Esophagus squamous epithelium (tissue), 5 donors: ENCODE measurements at regions not wholly inside any gene's neighbourhood (a gene's known extent, or its start where the extent isn't known, plus 50 kb on each side); places are given as distances from the start of the nearest gene placed in this dataset.

Experiments used
- DNase-seq: peaks from one replicate; lab custom pipeline; 2025; lab: John Stamatoyannopoulos, UW
- H3K27ac ChIP-seq, 4 donors: fragments of 200-600 bp; sonication (generic); one replicate each; pipeline ENCODE4 v1.5.1; 2016 to 2019; ENCODE audit warnings: mild to moderate bottlenecking in 1 of 4
- H3K27me3 ChIP-seq, 4 donors: fragments of 200-600 bp; sonication (generic); 1 replicate in 3 of 4; 2 replicates in 1 of 4; pipeline versions ENCODE4 v1.5.1 to v1.6.0; 2017 to 2021; ENCODE audit warnings: antibody characterized with exemption in 1 of 4
- H3K36me3 ChIP-seq, 3 donors: fragments of 200-600 bp; sonication (generic); one replicate each; pipeline ENCODE4 v1.5.1; 2016 to 2019
- H3K4me1 ChIP-seq, 3 donors: fragments of 200-600 bp; sonication (generic); one replicate each; pipeline ENCODE4 v1.5.1; 2017 to 2019
- H3K4me3 ChIP-seq, 4 donors: fragments of 200-600 bp; sonication (generic); 1 replicate in 3 of 4; 2 replicates in 1 of 4; pipeline ENCODE4 v1.5.1; 2016 to 2019; ENCODE audit warnings: mild to moderate bottlenecking in 2 of 4, moderate library complexity in 1 of 4
- H3K9me3 ChIP-seq, 3 donors: fragments of 200-600 bp; sonication (generic); one replicate each; pipeline ENCODE4 v1.5.1; 2016 to 2019
- CTCF ChIP-seq, 6 experiments: fragments of 450-650 bp in 4 of 6; fragments of 200-600 bp in 2 of 6; sonication (generic) in 2 of 6; IDR thresholded peaks; one replicate each; pipeline ENCODE4 v1.5.1; 2016 to 2019; ENCODE audit warnings: antibody characterized with exemption in 6 of 6, mild to moderate bottlenecking in 4 of 6, moderate library complexity in 4 of 6
- POLR2A ChIP-seq, 4 donors: fragments of 450-650 bp; IDR thresholded peaks; one replicate each; pipeline ENCODE4 v1.6.1; 2017; ENCODE audit warnings: antibody characterized with exemption in 4 of 4, mild to moderate bottlenecking in 4 of 4, moderate library complexity in 3 of 4
- WGBS, 2 donors: methylation state at CpG; one replicate each; pipeline ENCODE4 v1.1.5; 2018; 5-methylcytosine and 5-hydroxymethylcytosine counted together
- intact Hi-C: fragments of 100-400 bp; cut with DNase I; formaldehyde crosslinking; loops from one replicate; pipeline ENCODE4 v1.15.0; 2022
- donor health status: DM: yes; HTN: yes; CAD: no.

- 89 to 93% methylated on average over 2 of the region's 2 CpGs for WGBS, 2 donors
- Histone ChIP-seq H3K36me3 (no peaks in the 10 kb centered on the region), H3K4me3 (no peak overlapping the region), H3K4me1 (no peaks in the 10 kb centered on the region), H3K27ac (no peak overlapping the region), H3K27me3 (no peaks in the 10 kb centered on the region), H3K9me3 (no peaks in the 10 kb centered on the region)
- no peak for DNase-seq
- intact Hi-C loops, result no loop called here
- TF ChIP-seq CTCF (IDR thresholded peaks at IDR 0.05) (no peak), POLR2A (IDR thresholded peaks at IDR 0.05) (no peak)
Observed at GRCh38 chr1:193377472-193377871, 191.1 kb upstream of the B3GALT2 start.

DNA sequence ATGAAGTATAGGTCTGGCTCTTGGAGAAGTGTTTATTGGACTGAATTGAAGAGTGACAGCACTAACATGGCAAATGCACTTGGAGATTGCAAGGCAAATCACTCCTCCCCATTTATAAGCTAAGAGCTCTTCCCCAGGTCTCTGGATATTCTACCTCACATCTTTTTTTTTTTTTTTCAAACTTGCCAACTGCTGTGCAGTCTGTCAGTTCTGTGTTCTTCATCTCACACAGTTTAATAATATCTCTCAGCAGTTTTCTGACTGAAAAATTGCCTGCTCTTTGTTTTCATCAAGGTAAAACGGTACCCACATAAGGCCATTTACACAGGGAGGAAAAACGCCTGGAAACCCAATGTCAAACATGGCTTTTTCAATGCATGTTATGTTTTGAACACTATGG, 186.1 kb upstream of the B3GALT2 start:
- WGBS, 2 donors, result 90 to 95% methylated on average over 2 of the region's 2 CpGs
- H3K36me3 ChIP-seq, result no peaks in the 10 kb centered on the region
- H3K27ac ChIP-seq, result no peak overlapping the region
- DNase-seq, result no peak
- no peaks in the 10 kb centered on the region for H3K4me1 ChIP-seq
- intact Hi-C loops, result no loop called here
- no peaks in the 10 kb centered on the region for H3K27me3 ChIP-seq
- H3K9me3 ChIP-seq, result no peaks in the 10 kb centered on the region
- H3K4me3 ChIP-seq, result no peak overlapping the region
- TF ChIP-seq CTCF (IDR thresholded peaks at IDR 0.05) (no peak), POLR2A (IDR thresholded peaks at IDR 0.05) (no peak)

GRCh38 chr1:193368302-193368701, 181.9 kb upstream of the B3GALT2 start:
- H3K9me3 ChIP-seq, result no peaks in the 10 kb centered on the region
- no peak for DNase-seq
- peak overlapping the region in 1 of 4 donors; percentile 15 for H3K4me3 ChIP-seq
- no peaks in the 10 kb centered on the region for H3K4me1 ChIP-seq
- no peak for TF ChIP-seq POLR2A (IDR thresholded peaks at IDR 0.05)
- no peak for TF ChIP-seq CTCF (IDR thresholded peaks at IDR 0.05)
- intact Hi-C loops, result no loop called here
- no peaks in the 10 kb centered on the region for H3K36me3 ChIP-seq
- WGBS, 2 donors, result 39 to 50% methylated on average over 5 of the region's 5 CpGs
- no peak overlapping the region for H3K27ac ChIP-seq
- H3K27me3 ChIP-seq, result no peaks in the 10 kb centered on the region

DNA sequence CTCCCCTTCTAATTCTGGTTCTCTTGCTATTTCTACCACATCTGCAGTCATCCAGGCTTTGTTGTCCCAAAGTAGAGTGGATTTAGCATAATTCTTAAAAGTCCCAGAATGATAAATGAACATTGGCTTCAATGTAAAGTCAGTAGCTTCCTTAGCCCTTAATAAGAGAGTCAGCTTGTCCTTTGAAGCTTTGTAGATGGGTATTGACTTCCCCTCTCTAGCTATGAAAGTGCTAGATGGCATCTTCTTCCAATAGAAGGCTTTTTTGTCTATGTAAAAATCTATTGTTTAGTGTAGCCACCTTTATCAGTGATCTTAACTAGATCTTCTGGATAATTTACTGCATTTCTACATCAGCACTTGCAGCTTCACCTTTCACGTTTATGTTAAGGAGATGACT, 181.4 kb upstream of the B3GALT2 start:
- 41 to 50% methylated on average over 1 of the region's 1 CpG for WGBS, 2 donors
- Histone ChIP-seq H3K4me3 (no peak overlapping the region), H3K9me3 (no peaks in the 10 kb centered on the region), H3K27ac (no peak overlapping the region), H3K4me1 (no peaks in the 10 kb centered on the region), H3K36me3 (no peaks in the 10 kb centered on the region), H3K27me3 (no peaks in the 10 kb centered on the region)
- intact Hi-C loops, result no loop called here
- DNase-seq, result no peak
- no peak for TF ChIP-seq CTCF (IDR thresholded peaks at IDR 0.05)
- TF ChIP-seq POLR2A (IDR thresholded peaks at IDR 0.05), result no peak

DNA sequence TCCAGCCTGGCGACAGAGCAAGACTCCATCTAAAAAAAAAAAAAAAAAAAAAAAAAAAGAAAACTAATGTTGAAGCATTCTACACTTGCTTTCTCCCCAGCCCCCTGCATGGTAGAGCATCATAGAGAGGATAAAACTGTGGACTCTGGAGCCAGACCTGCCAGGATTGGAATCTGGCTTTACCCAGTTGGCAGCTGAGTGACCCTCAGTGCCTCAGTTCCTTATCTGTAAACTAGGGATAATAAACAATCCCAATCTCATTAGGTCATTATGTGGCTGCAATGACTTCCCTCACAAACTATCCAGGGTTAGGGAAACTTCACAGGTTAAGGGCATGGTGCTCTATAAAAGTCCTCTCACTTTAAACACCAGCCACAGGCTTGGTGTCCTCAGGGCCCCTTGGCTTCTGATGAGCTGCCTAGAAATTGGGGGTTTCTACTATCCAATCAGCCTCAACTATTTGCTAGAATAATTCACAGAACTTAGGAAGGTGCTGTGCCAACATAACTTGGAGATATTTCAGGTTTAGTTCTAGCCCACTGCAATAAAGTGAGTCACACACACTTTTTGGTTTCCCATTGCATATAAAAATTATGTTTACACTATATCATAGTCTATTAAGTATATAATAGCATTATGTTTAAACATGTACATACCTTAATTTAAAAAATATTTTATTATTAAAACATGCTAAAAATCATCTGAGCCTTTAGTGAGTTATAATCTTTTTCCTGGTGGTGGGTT, 180.5 kb upstream of the B3GALT2 start:
- no peak for TF ChIP-seq POLR2A (IDR thresholded peaks at IDR 0.05)
- no peaks in the 10 kb centered on the region for H3K36me3 ChIP-seq
- H3K4me1 ChIP-seq, result no peaks in the 10 kb centered on the region
- 60 to 80% methylated on average over 1 of the region's 1 CpG for WGBS, 2 donors
- H3K27ac ChIP-seq, result no peak overlapping the region
- no peaks in the 10 kb centered on the region for H3K9me3 ChIP-seq
- no peak overlapping the region for H3K4me3 ChIP-seq
- intact Hi-C loops, result no loop called here
- DNase-seq, result no peak
- no peaks in the 10 kb centered on the region for H3K27me3 ChIP-seq
